H1 (cell line): ENCODE measurements at regions not wholly inside any gene's neighbourhood (a gene's known extent, or its start where the extent isn't known, plus 50 kb on each side); places are given as distances from the start of the nearest gene placed in this dataset.

Experiments
- CTCF ChIA-PET: fragments of 300-600 bp; sonication (Branson Sonifier 250); formaldehyde crosslinking; loops from one replicate; lab custom pipeline; 2021; ENCODE audit not compliant: partially characterized antibody; lab: Charles Lee
- POLR2A ChIA-PET: fragments of 300-600 bp; sonication (Branson Sonifier 250); formaldehyde crosslinking; loops from one replicate; lab custom pipeline; 2021; ENCODE audit warnings: inconsistent platforms; ENCODE audit not compliant: partially characterized antibody; lab: Charles Lee
- DNase-seq, 2 experiments: peaks; one replicate each; pipeline versions ENCODE4 v3.0.0 to v3.0.0-alpha.2; 2010 to 2022; ENCODE audit warnings: low spot score in 2 of 2, low read depth in 1 of 2, mixed read lengths in 1 of 2
- FAIRE-seq: peaks from 2 replicates; lab custom pipeline; 2011; peaks lifted over from hg19 to GRCh38; lab: Jason Lieb, UNC
- H2AFZ ChIP-seq: 2 replicates; pipeline ENCODE4 v1.8.1; 2012; ENCODE audit warnings: low read length, inconsistent platforms
- H2AK5ac ChIP-seq: 2 replicates; pipeline ENCODE4 v1.6.1; 2013; ENCODE audit warnings: low read depth, low read length
- H2BK120ac ChIP-seq: replicated peaks from 2 replicates; pipeline ENCODE3; 2013; ENCODE audit warnings: low read depth, low read length, inconsistent platforms
- H2BK12ac ChIP-seq: 2 replicates; pipeline ENCODE4 v1.6.1; 2013; ENCODE audit warnings: low read depth, low read length
- H2BK15ac ChIP-seq: 2 replicates; pipeline ENCODE4 v1.6.1; 2013; ENCODE audit warnings: low read length
- H2BK20ac ChIP-seq: 2 replicates; pipeline ENCODE4 v1.6.1; 2013; ENCODE audit warnings: low read length
- H2BK5ac ChIP-seq: 2 replicates; pipeline ENCODE4 v1.6.1; 2013; ENCODE audit warnings: low read depth, low read length
- H3K14ac ChIP-seq: 2 replicates; pipeline ENCODE4 v1.6.1; 2013; ENCODE audit warnings: inconsistent platforms; ENCODE audit not compliant: insufficient read length
- H3K18ac ChIP-seq: 2 replicates; pipeline ENCODE4 v1.6.1; 2013; ENCODE audit warnings: low read length; ENCODE audit errors: extremely low read depth
- H3K23ac ChIP-seq: 2 replicates; pipeline ENCODE4 v1.6.1; 2013; ENCODE audit warnings: inconsistent platforms; ENCODE audit not compliant: insufficient read length
- H3K23me2 ChIP-seq: 2 replicates; pipeline ENCODE4 v1.6.1; 2013; ENCODE audit warnings: low read depth, low read length
- H3K27ac ChIP-seq: 2 replicates; pipeline ENCODE4 v1.6.1; 2011; ENCODE audit warnings: low read depth, low read length, inconsistent platforms
- H3K27me3 ChIP-seq, 4 experiments: replicated peaks in 1 of 4; 1 replicate in 1 of 4; 2 replicates in 3 of 4; pipeline versions ENCODE4 v1.6.1 to v1.8.1; 2011 to 2013; ENCODE audit warnings: low read length in 3 of 4, mild to moderate bottlenecking in 3 of 4, inconsistent platforms in 2 of 4, mixed read lengths in 2 of 4, moderate library complexity in 1 of 4; ENCODE audit not compliant: control insufficient read depth in 3 of 4, insufficient read depth in 3 of 4; ENCODE audit errors: extremely low read depth in 1 of 4
- H3K36me3 ChIP-seq, 4 experiments: 2 replicates each; pipeline versions ENCODE4 v1.6.1 to v1.8.1; 2011 to 2013; ENCODE audit warnings: mild to moderate bottlenecking in 4 of 4, low read length in 3 of 4, moderate library complexity in 2 of 4, control low read depth in 1 of 4, inconsistent platforms in 1 of 4; ENCODE audit not compliant: insufficient read depth in 4 of 4, control insufficient read depth in 2 of 4
- H3K4ac ChIP-seq: replicated peaks from 2 replicates; pipeline ENCODE3; 2013; ENCODE audit warnings: low read length, low read depth, mixed read lengths, inconsistent platforms; ENCODE audit not compliant: insufficient read length
- H3K4me1 ChIP-seq, 4 experiments: replicated peaks in 1 of 4; 1 replicate in 1 of 4; 2 replicates in 3 of 4; pipeline versions ENCODE4 v1.6.1 to v1.8.1; 2011 to 2013; ENCODE audit warnings: low read length in 3 of 4, inconsistent platforms in 2 of 4, mixed read lengths in 1 of 4; ENCODE audit not compliant: insufficient read depth in 4 of 4, control insufficient read depth in 3 of 4
- H3K4me2 ChIP-seq, 2 experiments: 2 replicates each; pipeline versions ENCODE4 v1.6.1 to v1.8.1; 2011 to 2013; ENCODE audit warnings: low read depth in 2 of 2, low read length in 2 of 2, control low read depth in 1 of 2, inconsistent platforms in 1 of 2, mild to moderate bottlenecking in 1 of 2; ENCODE audit not compliant: insufficient read depth in 1 of 2
- H3K4me3 ChIP-seq, 4 experiments: fragments of 200-600, 300-600 bp in 1 of 4; sonication (generic), shearing (Covaris generic), sonication (Bioruptor Twin) in 1 of 4; 2 replicates each; pipeline versions ENCODE4 v1.5.1 to v1.8.1; 2011 to 2016; ENCODE audit warnings: low read length in 4 of 4, low read depth in 3 of 4, control low read depth in 2 of 4, inconsistent platforms in 2 of 4, mild to moderate bottlenecking in 2 of 4, mixed read lengths in 1 of 4, moderate library complexity in 1 of 4; ENCODE audit not compliant: insufficient read depth in 2 of 4; ENCODE audit errors: extremely low read depth in 1 of 4
- H3K56ac ChIP-seq: replicated peaks from 2 replicates; pipeline ENCODE3; 2013; ENCODE audit warnings: low read depth, mild to moderate bottlenecking, mixed read lengths, low read length, inconsistent platforms; ENCODE audit not compliant: insufficient read length
- H3K79me1 ChIP-seq: 2 replicates; pipeline ENCODE4 v1.6.1; 2013; ENCODE audit warnings: low read depth, low read length, control low read depth
- H3K79me2 ChIP-seq, 2 experiments: 2 replicates each; pipeline versions ENCODE4 v1.6.1 to v1.8.1; 2012 to 2013; ENCODE audit warnings: low read length in 2 of 2, mild to moderate bottlenecking in 2 of 2, inconsistent platforms in 1 of 2; ENCODE audit not compliant: insufficient read depth in 2 of 2, control insufficient read depth in 1 of 2
- H3K9ac ChIP-seq, 4 experiments: replicated peaks in 1 of 4; 1 replicate in 1 of 4; 2 replicates in 3 of 4; pipeline versions ENCODE4 v1.6.1 to v1.8.1; 2011 to 2013; ENCODE audit warnings: low read depth in 3 of 4, low read length in 3 of 4, control low read depth in 2 of 4, mild to moderate bottlenecking in 2 of 4, moderate library complexity in 2 of 4, inconsistent platforms in 1 of 4; ENCODE audit errors: extremely low read depth in 1 of 4
- H3K9me3 ChIP-seq, 2 experiments: 2 replicates each; pipeline versions ENCODE4 v1.6.1 to v1.8.1; 2012 to 2013; ENCODE audit warnings: mild to moderate bottlenecking in 2 of 2, moderate library complexity in 2 of 2, control low read depth in 1 of 2, inconsistent platforms in 1 of 2, low read depth in 1 of 2, low read length in 1 of 2, mixed read lengths in 1 of 2; ENCODE audit not compliant: insufficient read depth in 2 of 2
- H4K20me1 ChIP-seq, 2 experiments: replicated peaks in 1 of 2; 2 replicates each; pipeline versions ENCODE3 to v1.8.1; 2011 to 2013; ENCODE audit warnings: inconsistent platforms in 2 of 2, low read length in 2 of 2, mild to moderate bottlenecking in 1 of 2; ENCODE audit not compliant: insufficient read depth in 2 of 2, control insufficient read depth in 1 of 2
- H4K5ac ChIP-seq: 2 replicates; pipeline ENCODE4 v1.6.1; 2013; ENCODE audit warnings: low read length, low read depth, mixed read lengths, inconsistent platforms; ENCODE audit not compliant: insufficient read length
- H4K8ac ChIP-seq: 2 replicates; pipeline ENCODE4 v1.8.0; 2013; ENCODE audit warnings: mild to moderate bottlenecking, moderate library complexity, low read length, inconsistent platforms; ENCODE audit not compliant: insufficient read depth; ENCODE audit errors: extremely low read depth
- H4K91ac ChIP-seq: replicated peaks from 2 replicates; pipeline ENCODE3; 2013; ENCODE audit warnings: low read length, mixed read lengths, inconsistent platforms; ENCODE audit not compliant: insufficient read length
- BRCA1 ChIP-seq: IDR thresholded peaks from 2 replicates; pipeline ENCODE4 v1.6.1; 2012; ENCODE audit warnings: low read depth, low read length, improper control_type of control experiment
- HDAC2 ChIP-seq, 2 experiments: fragments of 300-600 bp in 1 of 2; sonication (generic) in 1 of 2; IDR thresholded peaks; 2 replicates each; pipeline ENCODE4 v1.6.1; 2011 to 2012; ENCODE audit warnings: low read depth in 2 of 2, low read length in 2 of 2, mild to moderate bottlenecking in 2 of 2, moderate library complexity in 2 of 2, borderline replicate concordance in 1 of 2, inconsistent platforms in 1 of 2
- WGBS, 2 experiments: shearing (Covaris generic) in 1 of 2; methylation state at CpG; one replicate each; pipeline versions ENCODE4 v1.1.6 to v1.1.7; 2013 to 2015; ENCODE audit warnings: low lambda C conversion rate in 2 of 2, mixed read lengths in 2 of 2, inconsistent platforms in 1 of 2, low coverage in 1 of 2, missing lambda C conversion rate in 1 of 2; ENCODE audit not compliant: insufficient replicate concordance in 2 of 2, insufficient coverage in 1 of 2, insufficient read length in 1 of 2; ENCODE audit errors: extremely low coverage in 1 of 2, missing lambda C conversion rate in 1 of 2; 5-methylcytosine and 5-hydroxymethylcytosine counted together

DNA sequence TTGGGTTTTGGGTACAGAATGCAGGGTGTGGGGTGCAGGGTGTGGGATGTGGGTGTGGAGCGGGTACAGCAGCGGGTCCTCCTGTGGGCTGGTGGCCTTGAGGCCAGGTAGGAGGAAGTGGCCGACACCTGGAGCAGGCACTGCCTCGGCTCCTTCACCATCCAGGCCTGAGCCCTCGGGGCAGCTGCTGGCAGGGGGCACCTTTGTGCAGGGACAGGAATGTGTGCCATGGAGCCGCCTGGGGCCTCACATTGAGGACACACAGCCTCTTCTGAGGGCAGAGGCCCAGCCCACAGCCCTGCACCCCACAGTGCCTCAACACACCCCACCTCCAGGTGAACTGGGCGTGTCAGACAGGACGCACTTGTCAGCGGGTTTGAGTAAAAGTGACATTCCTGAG, 984.0 kb downstream of the BRD1 start:
- H3K4me1 ChIP-seq, result peaks cover 0 to 2% (median 0%) of the 10 kb centered on the region in 4 experiments; a peak in 3 of 7 replicates
- H2AK5ac ChIP-seq, result no peak overlapping the region
- H3K4ac ChIP-seq, result no peak overlapping the region
- TF ChIP-seq HDAC2 (IDR thresholded peaks at IDR 0.05; ENCODE audit: borderline replicate concordance in 1 of 2, low read depth in 2 of 2, low read length in 2 of 2) (no peak), BRCA1 (no peak)
- no peaks in the 10 kb centered on the region for H3K79me2 ChIP-seq
- no peak overlapping the region for H4K5ac ChIP-seq
- no peak overlapping the region for H2BK15ac ChIP-seq
- peaks cover 4% of the 10 kb centered on the region; the same call in 1 of the 2 replicates for H3K23me2 ChIP-seq
- H3K27ac ChIP-seq, result no peak overlapping the region
- DNase-seq (peak in 1 of 2 experiments; percentile 40), FAIRE-seq (no peak)
- no peak overlapping the region for H3K23ac ChIP-seq
- H3K36me3 ChIP-seq, result no peaks in the 10 kb centered on the region
- H3K18ac ChIP-seq, result no peak overlapping the region
- no peak overlapping the region for H2BK5ac ChIP-seq
- no peak overlapping the region for H4K91ac ChIP-seq
- no peak overlapping the region for H2BK12ac ChIP-seq
- no peak overlapping the region for H2BK20ac ChIP-seq
- H3K4me3 ChIP-seq, result no peak overlapping the region
- no peak overlapping the region for H2AFZ ChIP-seq
- no peaks in the 10 kb centered on the region for H3K27me3 ChIP-seq
- H4K8ac ChIP-seq, result peak overlapping the region; percentile 45; the same call in 1 of the 2 replicates
- H4K20me1 ChIP-seq, result no peaks in the 10 kb centered on the region
- no peaks in the 10 kb centered on the region for H3K79me1 ChIP-seq
- H3K56ac ChIP-seq, result no peak overlapping the region
- no peaks in the 10 kb centered on the region for H3K9me3 ChIP-seq
- no peak overlapping the region for H2BK120ac ChIP-seq
- no peak overlapping the region for H3K4me2 ChIP-seq
- WGBS, 2 experiments, result 82% methylated on average over 9 of the region's 9 CpGs; no CpG with 5 or more reads in 1 of the 2 experiments
- no peak overlapping the region for H3K14ac ChIP-seq
- ChIA-PET CTCF (no interaction called here), POLR2A (no interaction called here)
- no peak overlapping the region for H3K9ac ChIP-seq
